HFFc6 (cell line): ENCODE measurements at regions not wholly inside any gene's neighbourhood (a gene's known extent, or its start where the extent isn't known, plus 50 kb on each side); places are given as distances from the start of the nearest gene placed in this dataset.

ENCODE experiments used
- DNase-seq: peaks from one replicate; pipeline ENCODE4 v3.0.0-alpha.2; 2018
- H3K27ac Mint-ChIP-seq: 2 replicates; pipeline ENCODE4 v1.8.0; 2020; ENCODE audit warnings: mild to moderate bottlenecking, mixed read lengths
- H3K27me3 Mint-ChIP-seq: 2 replicates; pipeline ENCODE4 v1.8.0; 2021; ENCODE audit warnings: mild to moderate bottlenecking, moderate library complexity, mixed read lengths; ENCODE audit not compliant: insufficient read depth
- H3K36me3 Mint-ChIP-seq: 2 replicates; pipeline ENCODE4 v1.8.0; 2021; ENCODE audit warnings: low read depth, mixed read lengths
- H3K4me1 Mint-ChIP-seq: 2 replicates; pipeline ENCODE4 v1.8.0; 2020; ENCODE audit warnings: low read depth, mixed read lengths
- H3K4me3 Mint-ChIP-seq: 2 replicates; pipeline ENCODE4 v1.8.0; 2020; ENCODE audit warnings: mild to moderate bottlenecking, moderate library complexity, mixed read lengths
- H3K9me3 Mint-ChIP-seq: 2 replicates; pipeline ENCODE4 v1.8.0; 2020; ENCODE audit warnings: mild to moderate bottlenecking, mixed read lengths
- TF ChIP-seq, protein P1 (sequence below): fragments of 200-600 bp; sonication (generic); IDR thresholded peaks from 2 replicates; pipeline ENCODE4 v1.5.0; 2021; ENCODE audit warnings: antibody characterized with exemption, mild to moderate bottlenecking

DNA sequence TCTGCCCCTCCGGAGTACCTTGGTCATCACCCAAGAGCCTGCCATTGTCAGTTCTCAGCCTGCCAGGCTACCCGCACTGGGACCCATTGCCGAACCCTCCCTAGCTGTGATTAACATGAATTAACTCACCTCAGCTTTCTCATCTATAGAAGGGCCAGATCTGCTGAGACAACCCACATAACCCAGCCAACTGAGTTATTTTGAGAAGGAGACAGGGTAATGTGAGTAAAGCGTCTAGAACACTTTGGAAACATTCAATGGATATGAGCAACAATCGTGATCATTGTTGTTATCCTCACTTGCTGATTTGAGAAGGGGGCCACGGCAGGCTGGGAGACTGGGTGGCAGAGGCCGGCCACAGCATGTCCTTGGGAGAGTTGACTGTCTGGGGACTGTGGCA, 196.8 kb downstream of the GLI2 start:
- TF ChIP-seq, protein P1, sequence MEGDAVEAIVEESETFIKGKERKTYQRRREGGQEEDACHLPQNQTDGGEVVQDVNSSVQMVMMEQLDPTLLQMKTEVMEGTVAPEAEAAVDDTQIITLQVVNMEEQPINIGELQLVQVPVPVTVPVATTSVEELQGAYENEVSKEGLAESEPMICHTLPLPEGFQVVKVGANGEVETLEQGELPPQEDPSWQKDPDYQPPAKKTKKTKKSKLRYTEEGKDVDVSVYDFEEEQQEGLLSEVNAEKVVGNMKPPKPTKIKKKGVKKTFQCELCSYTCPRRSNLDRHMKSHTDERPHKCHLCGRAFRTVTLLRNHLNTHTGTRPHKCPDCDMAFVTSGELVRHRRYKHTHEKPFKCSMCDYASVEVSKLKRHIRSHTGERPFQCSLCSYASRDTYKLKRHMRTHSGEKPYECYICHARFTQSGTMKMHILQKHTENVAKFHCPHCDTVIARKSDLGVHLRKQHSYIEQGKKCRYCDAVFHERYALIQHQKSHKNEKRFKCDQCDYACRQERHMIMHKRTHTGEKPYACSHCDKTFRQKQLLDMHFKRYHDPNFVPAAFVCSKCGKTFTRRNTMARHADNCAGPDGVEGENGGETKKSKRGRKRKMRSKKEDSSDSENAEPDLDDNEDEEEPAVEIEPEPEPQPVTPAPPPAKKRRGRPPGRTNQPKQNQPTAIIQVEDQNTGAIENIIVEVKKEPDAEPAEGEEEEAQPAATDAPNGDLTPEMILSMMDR: no peak
- H3K36me3 Mint-ChIP-seq: peaks cover 43% of the 10 kb centered on the region
- DNase-seq: no peak
- H3K27me3 Mint-ChIP-seq: peaks cover 10% of the 10 kb centered on the region
- no peaks in the 10 kb centered on the region; the same call in 1 of the 2 replicates for H3K4me1 Mint-ChIP-seq
- peak overlapping the region; percentile 72 for H3K4me3 Mint-ChIP-seq
- H3K27ac Mint-ChIP-seq: peak overlapping the region; percentile 94
- H3K9me3 Mint-ChIP-seq: no peaks in the 10 kb centered on the region

DNA sequence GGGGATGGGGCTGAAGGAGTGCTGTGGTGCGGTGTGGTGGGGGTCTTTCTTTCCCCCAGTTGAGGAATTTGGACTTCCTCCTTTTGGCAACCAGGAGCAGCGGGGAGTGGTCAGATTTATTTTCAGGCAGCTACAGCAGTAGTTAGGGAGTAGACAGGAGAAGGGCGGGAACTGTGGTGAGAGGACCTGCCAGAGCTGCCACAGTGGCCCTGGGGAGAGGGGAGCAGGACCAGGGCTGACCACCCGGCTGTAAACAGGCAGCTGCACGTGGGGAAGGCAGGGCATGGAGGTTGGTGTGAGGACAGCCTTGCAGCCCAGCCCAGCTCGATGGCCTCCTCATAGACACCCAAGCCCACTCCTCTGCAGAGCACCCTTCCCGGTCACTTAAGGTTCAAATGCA, 197.2 kb downstream of the GLI2 start:
- Mint-ChIP-seq H3K27ac (peak overlapping the region; percentile 94), H3K4me3 (peak overlapping the region; percentile 72), H3K27me3 (peaks cover 11% of the 10 kb centered on the region), H3K4me1 (no peaks in the 10 kb centered on the region; the same call in 1 of the 2 replicates), H3K36me3 (peaks cover 39% of the 10 kb centered on the region), H3K9me3 (no peaks in the 10 kb centered on the region)
- no peak for DNase-seq
- TF ChIP-seq, protein P1: no peak

DNA sequence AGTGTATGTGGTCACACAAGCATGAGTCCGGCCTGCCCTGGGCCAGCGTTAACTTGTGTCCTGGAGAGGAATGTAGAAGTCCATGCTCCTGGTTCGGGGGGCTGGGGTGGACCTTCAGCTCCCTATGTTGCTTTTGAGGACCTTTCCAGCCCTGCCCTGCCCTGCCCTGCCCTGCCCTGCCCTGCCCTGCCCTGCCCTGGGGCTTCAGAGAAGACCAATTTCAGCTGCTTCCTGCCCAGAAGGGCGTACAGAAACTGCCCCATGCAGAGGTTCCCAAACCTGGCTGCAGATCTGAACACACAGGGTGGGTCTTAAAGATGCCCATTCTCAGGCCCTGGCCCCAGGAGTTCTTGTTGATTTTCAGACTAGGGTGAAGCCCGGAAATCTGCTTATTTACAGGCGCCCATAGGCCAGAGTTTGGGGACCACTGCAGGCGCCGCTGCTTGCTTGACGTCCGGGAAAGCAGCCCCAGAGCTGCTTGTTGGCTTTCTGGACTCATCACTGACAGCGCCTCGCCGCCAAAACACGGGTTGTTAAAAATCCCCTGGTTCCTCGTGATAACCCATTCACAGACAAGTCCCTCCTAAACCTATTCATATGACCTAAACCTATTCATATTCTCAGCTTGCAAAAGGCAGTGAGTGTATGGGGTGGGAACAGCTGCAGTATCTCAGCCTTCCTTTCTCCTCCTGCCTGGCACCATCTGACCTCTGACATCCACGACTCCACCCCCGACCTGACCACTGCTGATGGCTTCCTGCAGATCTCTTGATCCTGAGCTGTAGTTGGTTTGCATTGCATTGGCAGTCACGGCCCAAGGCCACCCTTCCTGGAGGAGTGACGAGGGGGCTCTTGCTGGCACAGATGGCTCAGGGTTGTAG, 198.3 kb downstream of the GLI2 start:
- Mint-ChIP-seq H3K4me1 (no peaks in the 10 kb centered on the region; the same call in 1 of the 2 replicates), H3K27ac (peak overlapping the region; percentile 94), H3K27me3 (peaks cover 9% of the 10 kb centered on the region), H3K36me3 (peaks cover 33% of the 10 kb centered on the region), H3K9me3 (no peaks in the 10 kb centered on the region), H3K4me3 (peak overlapping the region; percentile 80)
- TF ChIP-seq, protein P1: no peak
- no peak for DNase-seq

DNA sequence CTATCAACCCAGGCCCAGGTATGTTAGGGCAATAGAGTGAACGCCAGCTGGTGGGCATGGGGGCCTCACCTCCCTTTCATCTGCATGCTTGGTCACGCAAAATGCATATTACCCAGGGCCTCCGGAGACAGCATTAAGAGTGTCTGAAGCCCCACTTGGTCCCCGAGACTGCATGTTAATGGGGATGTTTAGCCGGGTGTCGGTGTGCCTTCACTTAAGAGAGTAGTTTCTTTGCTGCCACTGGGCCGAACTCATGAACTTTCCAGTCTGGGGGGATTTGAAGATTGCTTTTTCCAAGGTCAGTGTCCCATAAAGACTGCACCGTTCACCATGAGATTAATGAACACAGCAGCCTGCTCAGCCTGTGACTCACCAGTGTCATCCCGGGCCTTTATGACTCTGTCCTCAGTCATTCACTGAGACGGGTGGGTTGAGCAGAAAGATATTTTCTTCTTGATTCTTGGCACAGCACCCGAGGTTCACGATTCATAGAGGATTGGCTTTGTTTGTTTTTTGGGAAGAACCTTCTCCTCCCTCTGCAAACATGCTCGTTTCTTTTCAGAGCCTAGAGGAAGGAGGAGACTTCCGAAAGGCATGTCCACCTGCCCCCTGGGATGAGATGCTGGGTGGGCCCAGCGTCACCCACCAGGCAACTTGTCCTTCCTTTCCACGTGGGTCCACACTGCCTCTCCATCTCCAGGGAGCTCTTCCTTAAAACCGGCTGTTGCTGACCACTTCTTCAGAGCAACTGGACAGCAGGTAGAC, 199.1 kb downstream of the GLI2 start:
- peak overlapping the region; percentile 80 for H3K4me3 Mint-ChIP-seq
- peaks cover 9% of the 10 kb centered on the region for H3K27me3 Mint-ChIP-seq
- H3K4me1 Mint-ChIP-seq: no peaks in the 10 kb centered on the region; the same call in 1 of the 2 replicates
- H3K9me3 Mint-ChIP-seq: no peaks in the 10 kb centered on the region
- H3K36me3 Mint-ChIP-seq: peaks cover 25% of the 10 kb centered on the region
- TF ChIP-seq, protein P1: no peak
- peak overlapping the region; percentile 94 for H3K27ac Mint-ChIP-seq
- DNase-seq: peak; percentile 96

DNA sequence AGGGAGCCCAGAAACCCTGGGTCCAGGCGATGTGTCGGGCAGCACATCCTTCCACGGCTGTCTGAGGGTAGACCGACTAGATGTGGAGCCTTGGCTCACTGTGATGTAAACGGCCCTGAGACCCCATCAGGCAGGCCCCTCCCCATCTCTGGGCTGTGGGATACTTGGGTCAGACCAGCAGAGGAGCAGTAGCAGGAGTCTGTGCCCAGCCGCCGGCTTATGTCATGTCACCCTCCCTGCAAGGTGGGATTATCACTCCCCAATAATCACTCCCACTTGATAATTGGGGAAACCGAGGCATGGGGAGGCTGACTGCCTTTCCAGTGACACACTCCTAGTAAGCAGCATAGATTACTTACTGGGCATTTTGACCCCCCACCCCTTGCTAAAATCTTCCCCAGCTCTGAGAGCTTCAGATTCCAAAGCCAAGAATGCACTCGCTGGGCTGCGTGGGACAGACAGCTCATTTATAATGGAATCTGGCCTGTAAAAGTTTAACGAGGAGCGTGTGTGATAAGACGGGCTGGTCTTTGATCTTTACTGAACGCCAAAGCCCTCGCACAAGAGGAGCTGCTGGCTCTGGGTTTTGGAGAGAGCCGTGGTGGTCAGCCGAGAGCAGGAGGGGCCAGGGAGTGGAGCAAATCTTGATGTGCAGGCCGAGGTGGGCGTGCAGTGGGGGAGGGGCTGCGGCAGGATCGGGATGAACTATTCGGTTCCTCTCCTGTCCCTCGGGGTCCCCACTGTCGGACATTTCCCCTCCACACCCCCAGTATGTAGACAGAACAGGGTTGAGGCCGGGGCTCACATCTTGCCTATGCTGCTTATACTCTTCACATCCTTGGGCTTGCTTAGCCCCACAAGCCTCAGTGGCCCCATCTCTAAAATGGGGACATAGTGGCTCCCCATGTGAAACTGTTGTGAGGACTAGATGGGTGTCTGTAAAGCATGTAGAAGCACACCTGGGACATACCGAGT, 200.0 kb downstream of the GLI2 start:
- Mint-ChIP-seq H3K9me3 (no peaks in the 10 kb centered on the region), H3K4me3 (peak overlapping the region; percentile 80), H3K27me3 (peaks cover 9% of the 10 kb centered on the region), H3K36me3 (peaks cover 25% of the 10 kb centered on the region), H3K4me1 (no peaks in the 10 kb centered on the region; the same call in 1 of the 2 replicates), H3K27ac (peak overlapping the region; percentile 94)
- TF ChIP-seq, protein P1: no peak
- peak; percentile 91 for DNase-seq
